ENCODE measurements at regions not wholly inside any gene's neighbourhood (a gene's known extent, or its start where the extent isn't known, plus 50 kb on each side); places are given as distances from the start of the nearest gene placed in this dataset.

DNA sequence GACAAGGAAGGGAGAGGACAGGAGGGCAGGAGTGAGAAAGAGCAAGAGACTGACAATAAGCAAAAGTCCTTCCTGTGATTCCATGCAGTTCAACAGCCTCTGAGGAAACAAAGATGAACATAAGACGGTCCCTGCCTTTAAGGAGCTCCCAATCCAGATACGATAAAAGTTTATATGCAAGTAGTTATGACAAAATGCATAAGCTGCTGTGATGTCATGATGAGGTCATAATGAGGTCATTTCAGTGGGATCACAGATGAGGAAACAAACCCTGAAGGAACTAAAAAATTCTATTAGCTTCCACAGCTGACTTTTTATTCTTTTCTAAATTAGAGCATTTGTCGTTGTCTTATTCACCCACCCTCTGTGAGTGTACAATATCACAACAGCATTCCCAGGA, 458.5 kb upstream of the ACVR2A start:
- Histone ChIP-seq H3K27me3 (ENCODE audit: control insufficient read depth in 1 of 2, insufficient read depth in 2 of 2, low read length in 1 of 2) (peaks cover 0 to 2% of the 10 kb centered on the region in 2 donors), H3K4me1 (ENCODE audit: control insufficient read depth in 1 of 2, insufficient read depth in 2 of 2, low read length in 2 of 2) (no peaks in the 10 kb centered on the region), H3K9me3 (ENCODE audit: control insufficient read depth, low read length) (no peaks in the 10 kb centered on the region), H3K4me3 (ENCODE audit: low read length in 2 of 2) (no peak overlapping the region), H3K36me3 (ENCODE audit: control insufficient read depth in 1 of 2, insufficient read depth in 2 of 2, low read length in 1 of 2) (no peaks in the 10 kb centered on the region), H3K27ac (ENCODE audit: low read depth in 1 of 2, low read length in 2 of 2) (no peak overlapping the region)
- DNase-seq (no peak), ATAC-seq (ENCODE audit: low FRiP score) (no peak)
- intact Hi-C loops (cut with DNase I) = no loop called here
- 59 to 60% methylated on average over 3 of the region's 3 CpGs for WGBS, 2 donors

DNA sequence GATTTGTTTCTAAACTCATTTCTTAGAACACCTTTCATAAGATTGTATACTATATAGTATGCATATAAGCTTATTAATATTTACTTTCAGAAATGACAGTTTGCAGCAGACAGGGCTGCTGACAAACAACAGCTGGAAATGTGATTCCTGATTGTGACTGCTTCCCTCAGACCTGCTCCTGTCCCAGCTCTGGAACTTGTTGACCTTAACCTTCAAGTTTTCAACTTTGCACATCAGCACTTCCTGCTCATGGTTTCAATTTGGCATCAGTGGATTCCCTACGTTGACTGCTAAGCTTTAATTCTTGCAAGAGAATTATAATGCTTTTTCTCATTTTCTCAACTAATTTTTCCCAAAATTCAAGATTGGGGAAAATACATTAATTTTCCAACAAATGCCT, 459.2 kb upstream of the ACVR2A start:
- no peaks in the 10 kb centered on the region for H3K27me3 ChIP-seq (ENCODE audit: control insufficient read depth in 1 of 2, insufficient read depth in 2 of 2, low read length in 1 of 2)
- H3K9me3 ChIP-seq (ENCODE audit: control insufficient read depth, low read length) = no peaks in the 10 kb centered on the region
- no peak overlapping the region for H3K27ac ChIP-seq (ENCODE audit: low read depth in 1 of 2, low read length in 2 of 2)
- no peaks in the 10 kb centered on the region for H3K4me1 ChIP-seq (ENCODE audit: control insufficient read depth in 1 of 2, insufficient read depth in 2 of 2, low read length in 2 of 2)
- intact Hi-C loops (cut with DNase I) = no loop called here
- no peak for DNase-seq
- H3K4me3 ChIP-seq (ENCODE audit: low read length in 2 of 2) = no peak overlapping the region
- 30 to 45% methylated on average over 1 of the region's 1 CpG for WGBS, 2 donors
- no peaks in the 10 kb centered on the region for H3K36me3 ChIP-seq (ENCODE audit: control insufficient read depth in 1 of 2, insufficient read depth in 2 of 2, low read length in 1 of 2)
- no peak for ATAC-seq (ENCODE audit: low FRiP score)

DNA sequence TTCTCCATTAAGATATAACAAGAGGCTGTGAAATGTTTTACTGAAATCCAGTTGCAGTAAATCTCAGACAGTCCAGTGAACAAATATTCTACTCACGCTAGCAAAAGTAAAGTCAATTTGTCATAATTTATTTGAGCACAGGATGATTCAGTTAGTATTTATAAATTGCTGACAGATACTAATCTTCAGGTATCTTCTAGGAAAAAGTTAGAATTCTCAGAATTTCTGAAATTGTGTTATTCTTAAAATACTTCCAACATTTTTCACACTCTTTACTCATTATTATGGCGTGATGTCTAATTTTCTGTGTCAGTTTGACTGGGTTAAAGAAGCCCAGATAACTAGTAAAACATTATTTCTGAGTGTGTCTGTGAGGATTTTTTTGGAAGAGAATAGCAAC, 460.2 kb upstream of the ACVR2A start:
- Histone ChIP-seq H3K9me3 (ENCODE audit: control insufficient read depth, low read length) (no peaks in the 10 kb centered on the region), H3K27ac (ENCODE audit: low read depth in 1 of 2, low read length in 2 of 2) (no peak overlapping the region), H3K4me3 (ENCODE audit: low read length in 2 of 2) (no peak overlapping the region), H3K4me1 (ENCODE audit: control insufficient read depth in 1 of 2, insufficient read depth in 2 of 2, low read length in 2 of 2) (no peaks in the 10 kb centered on the region), H3K36me3 (ENCODE audit: control insufficient read depth in 1 of 2, insufficient read depth in 2 of 2, low read length in 1 of 2) (no peaks in the 10 kb centered on the region), H3K27me3 (ENCODE audit: control insufficient read depth in 1 of 2, insufficient read depth in 2 of 2, low read length in 1 of 2) (no peaks in the 10 kb centered on the region)
- WGBS, 2 donors = 59 to 70% methylated on average over 2 of the region's 2 CpGs
- intact Hi-C loops (cut with DNase I) = no loop called here
- DNase-seq (no peak), ATAC-seq (ENCODE audit: low FRiP score) (no peak)

DNA sequence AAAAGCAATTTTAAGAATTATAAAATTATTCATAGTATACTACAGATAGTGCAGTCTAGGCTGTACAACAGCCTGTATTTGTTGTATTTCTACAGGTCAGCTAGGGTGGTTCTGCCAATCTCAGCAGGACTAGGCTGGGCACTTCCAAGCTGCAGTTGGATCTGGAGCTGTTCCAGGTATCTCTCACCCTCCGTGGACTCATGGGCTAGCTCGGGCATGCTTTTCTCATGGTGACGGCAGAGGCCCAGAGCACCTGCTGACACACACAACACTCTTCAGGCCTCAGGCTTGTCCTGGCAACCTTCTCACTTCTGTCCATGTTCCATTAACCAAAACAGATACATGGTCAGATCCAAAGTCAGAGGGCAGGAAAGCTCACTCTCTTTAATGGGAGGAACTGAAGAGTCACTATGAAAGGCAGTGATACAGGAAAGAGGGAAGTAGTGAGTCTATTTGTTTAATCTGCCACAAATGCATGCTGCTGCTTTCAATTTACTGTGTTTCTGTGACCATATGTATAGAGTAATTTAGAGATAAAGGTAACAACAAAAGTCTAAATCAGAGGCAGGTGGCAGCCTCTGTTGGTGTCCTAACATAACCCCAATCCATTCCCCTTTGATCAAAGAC, 462.4 kb upstream of the ACVR2A start:
- no peaks in the 10 kb centered on the region for H3K4me1 ChIP-seq (ENCODE audit: control insufficient read depth in 1 of 2, insufficient read depth in 2 of 2, low read length in 2 of 2)
- H3K4me3 ChIP-seq (ENCODE audit: low read length in 2 of 2) = no peak overlapping the region
- H3K36me3 ChIP-seq (ENCODE audit: control insufficient read depth in 1 of 2, insufficient read depth in 2 of 2, low read length in 1 of 2) = no peaks in the 10 kb centered on the region
- 41 to 55% methylated on average over 3 of the region's 3 CpGs for WGBS, 2 donors
- intact Hi-C loops (cut with DNase I) = no loop called here
- H3K27ac ChIP-seq (ENCODE audit: low read depth in 1 of 2, low read length in 2 of 2) = no peak overlapping the region
- no peak for DNase-seq
- no peaks in the 10 kb centered on the region for H3K9me3 ChIP-seq (ENCODE audit: control insufficient read depth, low read length)
- H3K27me3 ChIP-seq (ENCODE audit: control insufficient read depth in 1 of 2, insufficient read depth in 2 of 2, low read length in 1 of 2) = no peaks in the 10 kb centered on the region
- ATAC-seq (ENCODE audit: low FRiP score) = no peak

DNA sequence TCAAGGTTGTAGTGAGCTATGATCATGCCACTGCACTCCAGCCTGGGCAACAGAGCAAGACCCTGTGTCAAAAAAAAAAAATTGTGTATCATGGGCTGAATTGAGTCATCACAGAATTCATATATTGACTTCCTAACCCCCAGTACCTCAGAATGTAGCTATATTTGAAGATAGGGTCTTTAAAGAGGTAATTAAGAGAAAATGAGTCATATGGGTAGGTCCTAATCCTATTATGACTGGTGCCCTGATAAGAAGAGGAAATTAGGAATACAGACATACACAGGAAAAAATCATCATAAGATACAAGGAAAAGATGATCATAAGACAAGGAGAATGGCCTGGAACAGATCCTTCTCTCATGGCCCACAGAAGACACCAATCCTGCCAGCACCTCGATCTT, 466.4 kb upstream of the ACVR2A start:
- WGBS, 2 donors = 82 to 86% methylated on average over 1 of the region's 1 CpG
- H3K27me3 ChIP-seq (ENCODE audit: control insufficient read depth in 1 of 2, insufficient read depth in 2 of 2, low read length in 1 of 2) = peaks cover 0 to 1% of the 10 kb centered on the region in 2 donors

DNA sequence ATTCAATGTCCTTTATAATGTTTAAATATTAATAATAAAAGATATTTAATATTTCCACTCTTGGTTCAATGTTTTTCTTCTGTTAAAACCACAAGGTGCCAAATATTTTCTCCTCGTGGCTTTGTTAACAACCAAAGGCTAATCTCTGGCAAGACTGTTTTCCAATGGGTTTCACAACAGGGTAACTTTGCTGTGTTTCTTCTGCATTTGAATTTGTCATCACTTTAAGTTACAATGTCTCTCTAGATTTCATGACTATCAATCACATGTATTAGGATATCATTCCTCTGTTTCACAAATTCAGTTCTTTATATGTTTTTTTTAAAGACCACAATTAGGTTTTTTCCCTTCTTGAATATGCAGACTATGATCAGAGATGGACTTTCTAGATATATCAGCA, 469.8 kb upstream of the ACVR2A start:
- no peaks in the 10 kb centered on the region for H3K9me3 ChIP-seq (ENCODE audit: control insufficient read depth, low read length)
- WGBS, 2 donors = 3 to 12% methylated on average over 1 of the region's 1 CpG
- DNase-seq = no peak
- no peak for ATAC-seq (ENCODE audit: low FRiP score)
- intact Hi-C loops (cut with DNase I) = no loop called here
- no peak overlapping the region for H3K27ac ChIP-seq (ENCODE audit: low read depth in 1 of 2, low read length in 2 of 2)
- no peaks in the 10 kb centered on the region for H3K36me3 ChIP-seq (ENCODE audit: control insufficient read depth in 1 of 2, insufficient read depth in 2 of 2, low read length in 1 of 2)
- H3K4me1 ChIP-seq (ENCODE audit: control insufficient read depth in 1 of 2, insufficient read depth in 2 of 2, low read length in 2 of 2) = no peaks in the 10 kb centered on the region
- peaks cover 0 to 1% of the 10 kb centered on the region in 2 donors for H3K27me3 ChIP-seq (ENCODE audit: control insufficient read depth in 1 of 2, insufficient read depth in 2 of 2, low read length in 1 of 2)
- H3K4me3 ChIP-seq (ENCODE audit: low read length in 2 of 2) = no peak overlapping the region

More for the DNA sequence above, 466.4 kb upstream of the ACVR2A start:
- no peaks in the 10 kb centered on the region for H3K9me3 ChIP-seq (ENCODE audit: control insufficient read depth, low read length)
- H3K4me3 ChIP-seq (ENCODE audit: low read length in 2 of 2) = no peak overlapping the region
- ATAC-seq (ENCODE audit: low FRiP score) (no peak), DNase-seq (no peak)
- intact Hi-C loops (cut with DNase I) = no loop called here
- H3K4me1 ChIP-seq (ENCODE audit: control insufficient read depth in 1 of 2, insufficient read depth in 2 of 2, low read length in 2 of 2) = no peaks in the 10 kb centered on the region
- no peaks in the 10 kb centered on the region for H3K36me3 ChIP-seq (ENCODE audit: control insufficient read depth in 1 of 2, insufficient read depth in 2 of 2, low read length in 1 of 2)
- H3K27ac ChIP-seq (ENCODE audit: low read depth in 1 of 2, low read length in 2 of 2) = no peak overlapping the region

DNA sequence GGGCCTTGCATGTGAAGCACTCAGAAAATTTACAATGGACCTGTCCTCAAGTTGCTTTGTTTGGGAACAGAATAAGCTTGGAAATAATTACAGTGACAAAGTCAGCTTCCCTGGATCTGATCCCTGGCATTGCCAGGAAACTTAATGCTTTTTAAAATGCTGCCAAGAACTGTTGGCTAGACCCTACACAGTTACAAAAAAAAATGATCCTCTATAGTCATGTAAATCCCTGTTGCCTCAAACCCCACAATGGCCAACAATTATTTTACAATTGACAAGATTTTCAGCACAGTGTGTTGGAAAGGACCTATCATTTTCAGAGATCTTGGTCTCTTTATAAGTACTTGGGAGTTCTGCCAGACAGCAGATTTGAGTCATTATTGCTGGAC, 470.4 kb upstream of the ACVR2A start:
- ATAC-seq (ENCODE audit: low FRiP score) = peak; percentile 88
- Histone ChIP-seq H3K4me3 (ENCODE audit: low read length in 2 of 2) (no peak overlapping the region), H3K4me1 (ENCODE audit: control insufficient read depth in 1 of 2, insufficient read depth in 2 of 2, low read length in 2 of 2) (no peaks in the 10 kb centered on the region), H3K27me3 (ENCODE audit: control insufficient read depth in 1 of 2, insufficient read depth in 2 of 2, low read length in 1 of 2) (peaks cover 0 to 1% of the 10 kb centered on the region in 2 donors), H3K36me3 (ENCODE audit: control insufficient read depth in 1 of 2, insufficient read depth in 2 of 2, low read length in 1 of 2) (no peaks in the 10 kb centered on the region), H3K9me3 (ENCODE audit: control insufficient read depth, low read length) (no peaks in the 10 kb centered on the region), H3K27ac (ENCODE audit: low read depth in 1 of 2, low read length in 2 of 2) (no peak overlapping the region)
- intact Hi-C loops (cut with DNase I) = no loop called here
- DNase-seq = no peak

DNA sequence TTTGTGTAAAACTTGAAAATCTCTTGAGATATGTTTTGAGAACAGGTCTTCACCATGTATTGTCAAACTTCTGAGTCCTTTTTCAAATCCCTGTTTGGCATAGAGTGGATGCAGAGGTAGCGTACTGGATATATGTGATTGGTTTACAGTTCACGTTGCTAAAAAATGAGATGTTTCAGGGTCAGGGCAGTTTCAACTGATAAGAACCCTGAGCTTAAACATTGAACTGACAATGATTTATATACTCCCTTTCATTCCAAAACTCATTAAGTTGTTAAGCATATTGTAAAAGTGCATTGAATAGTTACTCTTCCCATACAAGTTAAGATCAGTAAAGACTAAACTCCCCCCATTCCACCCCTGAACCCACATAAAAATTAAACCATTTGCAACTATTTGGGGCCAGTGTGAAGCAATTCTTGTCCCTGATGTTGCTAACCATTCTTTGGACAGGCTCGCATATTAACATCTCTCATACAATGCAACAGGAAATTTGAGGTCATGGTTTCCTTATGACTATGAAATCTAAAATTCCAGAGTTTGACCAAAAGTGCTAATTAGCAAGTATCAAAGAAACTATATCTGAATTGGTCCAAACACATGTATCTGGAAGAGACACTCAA, 470.9 kb upstream of the ACVR2A start:
- peak; percentile 69 for ATAC-seq (ENCODE audit: low FRiP score)
- no peak for DNase-seq
- Histone ChIP-seq H3K4me1 (ENCODE audit: control insufficient read depth in 1 of 2, insufficient read depth in 2 of 2, low read length in 2 of 2) (no peaks in the 10 kb centered on the region), H3K4me3 (ENCODE audit: low read length in 2 of 2) (no peak overlapping the region), H3K36me3 (ENCODE audit: control insufficient read depth in 1 of 2, insufficient read depth in 2 of 2, low read length in 1 of 2) (no peaks in the 10 kb centered on the region), H3K9me3 (ENCODE audit: control insufficient read depth, low read length) (no peaks in the 10 kb centered on the region), H3K27ac (ENCODE audit: low read depth in 1 of 2, low read length in 2 of 2) (no peak overlapping the region), H3K27me3 (ENCODE audit: control insufficient read depth in 1 of 2, insufficient read depth in 2 of 2, low read length in 1 of 2) (peaks cover 0 to 1% of the 10 kb centered on the region in 2 donors)
- 60 to 65% methylated on average over 3 of the region's 3 CpGs for WGBS, 2 donors
- intact Hi-C loops (cut with DNase I) = no loop called here

DNA sequence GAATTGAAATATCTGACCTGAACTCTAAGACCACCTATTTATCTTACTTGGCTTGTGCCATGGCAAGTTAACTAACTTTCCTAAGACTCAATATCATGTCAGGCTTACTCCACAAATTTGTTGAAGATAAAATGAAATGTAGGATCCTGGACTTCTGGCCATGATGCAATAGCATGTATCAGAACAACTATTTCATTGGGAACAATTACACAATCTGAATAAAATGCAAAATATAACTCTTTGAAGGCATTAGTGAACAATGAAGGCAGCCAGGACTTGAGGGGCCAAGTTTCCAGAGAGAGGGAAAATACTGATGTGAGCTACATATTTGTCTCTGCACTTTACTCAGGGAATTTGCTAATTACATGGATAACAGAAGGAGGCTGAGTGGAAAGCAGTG, 476.5 kb upstream of the ACVR2A start:
- H3K27me3 ChIP-seq (ENCODE audit: control insufficient read depth in 1 of 2, insufficient read depth in 2 of 2, low read length in 1 of 2) = no peaks in the 10 kb centered on the region
- intact Hi-C loops (cut with DNase I) = no loop called here
- no peak overlapping the region for H3K27ac ChIP-seq (ENCODE audit: low read depth in 1 of 2, low read length in 2 of 2)
- H3K36me3 ChIP-seq (ENCODE audit: control insufficient read depth in 1 of 2, insufficient read depth in 2 of 2, low read length in 1 of 2) = no peaks in the 10 kb centered on the region
- H3K4me3 ChIP-seq (ENCODE audit: low read length in 2 of 2) = no peak overlapping the region
- DNase-seq (no peak), ATAC-seq (ENCODE audit: low FRiP score) (peak; percentile 36)
- H3K9me3 ChIP-seq (ENCODE audit: control insufficient read depth, low read length) = peaks cover 1% of the 10 kb centered on the region
- no peaks in the 10 kb centered on the region for H3K4me1 ChIP-seq (ENCODE audit: control insufficient read depth in 1 of 2, insufficient read depth in 2 of 2, low read length in 2 of 2)
